Caco-2 (cell line): ENCODE measurements at regions not wholly inside any gene's neighbourhood (a gene's known extent, or its start where the extent isn't known, plus 50 kb on each side); places are given as distances from the start of the nearest gene placed in this dataset.
A peak's percentile ranks its signal among the peaks of the same experiment; 100 is the strongest.

ENCODE experiments used
- BruUV-seq: library from RNA; stranded (reverse); fragments of 400-500 nt; replicated peaks from 2 replicates; lab custom pipeline; 2021; lab: Mats Ljungman, UMichigan
- CTCF ChIA-PET: fragments of 300-600 bp; sonication (Branson Sonifier 250); formaldehyde crosslinking; loops from one replicate; lab custom pipeline; 2022; ENCODE audit warnings: antibody characterized with exemption; lab: Charles Lee
- POLR2A ChIA-PET: fragments of 300-600 bp; sonication (Branson Sonifier 250); formaldehyde crosslinking; loops from one replicate; lab custom pipeline; 2022; ENCODE audit warnings: antibody characterized with exemption; lab: Charles Lee
- DNase-seq, 2 experiments: peaks; one replicate each; pipeline versions ENCODE4 v3.0.0 to v3.0.0-alpha.2; 2020 to 2022
- H3K27me3 ChIP-seq: replicated peaks from 2 replicates; pipeline ENCODE4 v1.6.0; 2011; ENCODE audit warnings: low read length; ENCODE audit not compliant: control insufficient read depth, insufficient read depth
- H3K36me3 ChIP-seq: 2 replicates; pipeline ENCODE4 v1.5.1; 2011; ENCODE audit warnings: low read length; ENCODE audit not compliant: control insufficient read depth, insufficient read depth
- H3K4me1 ChIP-seq: fragments of 250-450 bp; sonication (Bioruptor Pico); 2 replicates; pipeline ENCODE4 v1.5.1; 2020; ENCODE audit warnings: mild to moderate bottlenecking
- H3K4me3 ChIP-seq: 2 replicates; pipeline ENCODE4 v1.5.1; 2011; ENCODE audit warnings: low read depth, mild to moderate bottlenecking, control low read depth, low read length
- H3K9me3 ChIP-seq: fragments of 250-450 bp; sonication (Bioruptor Pico); 2 replicates; pipeline ENCODE4 v1.5.1; 2020; ENCODE audit warnings: mild to moderate bottlenecking, moderate library complexity
- H3K27ac Mint-ChIP-seq: one replicate; pipeline ENCODE4 v1.8.0; 2022; ENCODE audit warnings: mixed read lengths; ENCODE audit not compliant: unreplicated experiment
- H3K27me3 Mint-ChIP-seq: one replicate; pipeline ENCODE4 v1.8.0; 2022; ENCODE audit warnings: mixed read lengths; ENCODE audit not compliant: insufficient read depth, unreplicated experiment
- H3K36me3 Mint-ChIP-seq: one replicate; pipeline ENCODE4 v1.8.0; 2022; ENCODE audit warnings: mild to moderate bottlenecking, mixed read lengths; ENCODE audit not compliant: insufficient read depth, unreplicated experiment
- H3K4me1 Mint-ChIP-seq: one replicate; pipeline ENCODE4 v1.8.0; 2022; ENCODE audit warnings: low read depth, mixed read lengths; ENCODE audit not compliant: unreplicated experiment
- H3K4me3 Mint-ChIP-seq: one replicate; pipeline ENCODE4 v1.8.0; 2022; ENCODE audit warnings: mild to moderate bottlenecking, moderate library complexity, mixed read lengths; ENCODE audit not compliant: unreplicated experiment
- H3K9me3 Mint-ChIP-seq: one replicate; pipeline ENCODE4 v1.8.0; 2022; ENCODE audit warnings: mixed read lengths; ENCODE audit not compliant: unreplicated experiment
- CTCF ChIP-seq, 2 experiments: fragments of 200-600 bp in 1 of 2; IDR thresholded peaks; 1 replicate in 1 of 2; 2 replicates in 1 of 2; pipeline versions ENCODE4 v1.5.1 to v1.8.0; 2011 to 2022; ENCODE audit warnings: antibody characterized with exemption in 1 of 2, control low read depth in 1 of 2, inconsistent platforms in 1 of 2, low read depth in 1 of 2, low read length in 1 of 2, mild to moderate bottlenecking in 1 of 2, moderate library complexity in 1 of 2; ENCODE audit not compliant: insufficient read depth in 1 of 2, severe bottlenecking in 1 of 2, unreplicated experiment in 1 of 2
- intact Hi-C: fragments of 100-400 bp; cut with micrococcal nuclease; formaldehyde crosslinking; loops from one replicate; pipeline ENCODE4 v1.10.0; 2022; ENCODE audit not compliant: unreplicated experiment

DNA sequence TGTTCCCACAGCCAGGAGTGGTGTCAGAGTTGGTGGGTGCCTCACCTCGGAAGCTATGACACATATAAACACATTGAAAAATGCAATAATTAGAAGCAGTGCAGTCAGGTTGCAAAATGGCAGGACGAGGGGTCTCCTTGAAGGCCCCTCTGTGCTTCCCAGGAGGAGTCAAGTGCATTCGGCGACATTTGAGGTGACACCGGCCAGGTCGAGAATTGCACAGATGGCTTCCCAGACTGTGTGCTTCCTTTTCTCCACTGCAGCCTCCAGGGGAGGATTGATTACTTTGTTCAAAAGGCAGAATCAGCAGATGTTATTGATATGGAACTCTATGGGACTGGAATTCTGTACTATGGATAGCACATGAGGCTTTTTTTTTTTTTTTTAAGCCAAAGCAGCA is 163.2 kb downstream of the MINAR1 start:
- Histone ChIP-seq H3K4me1 (no peaks in the 10 kb centered on the region), H3K9me3 (no peaks in the 10 kb centered on the region), H3K27me3 (no peaks in the 10 kb centered on the region), H3K4me3 (no peak overlapping the region), H3K36me3 (no peaks in the 10 kb centered on the region)
- ChIA-PET CTCF (interaction anchor here (0.6 to 2.7 kb wide), 13 partner anchors 13 to 259 kb away, joined by 3 to 80 read pairs (median 5); no protein-coding TSS in a partner anchor), POLR2A (no interaction called here)
- no peak overlapping the region for H3K4me3 Mint-ChIP-seq
- peaks cover 11% of the 10 kb centered on the region for H3K9me3 Mint-ChIP-seq
- BruUV-seq = no TSS peak
- H3K36me3 Mint-ChIP-seq = no peaks in the 10 kb centered on the region
- no peak for TF ChIP-seq CTCF (IDR thresholded peaks at IDR 0.05; ENCODE audit: insufficient read depth in 1 of 2, low read depth in 1 of 2, low read length in 1 of 2, severe bottlenecking in 1 of 2, unreplicated experiment in 1 of 2)
- DNase-seq = no peak
- intact Hi-C loops = no loop called here
- peaks cover 21% of the 10 kb centered on the region for H3K27me3 Mint-ChIP-seq
- no peaks in the 10 kb centered on the region for H3K4me1 Mint-ChIP-seq
- no peak overlapping the region for H3K27ac Mint-ChIP-seq

DNA sequence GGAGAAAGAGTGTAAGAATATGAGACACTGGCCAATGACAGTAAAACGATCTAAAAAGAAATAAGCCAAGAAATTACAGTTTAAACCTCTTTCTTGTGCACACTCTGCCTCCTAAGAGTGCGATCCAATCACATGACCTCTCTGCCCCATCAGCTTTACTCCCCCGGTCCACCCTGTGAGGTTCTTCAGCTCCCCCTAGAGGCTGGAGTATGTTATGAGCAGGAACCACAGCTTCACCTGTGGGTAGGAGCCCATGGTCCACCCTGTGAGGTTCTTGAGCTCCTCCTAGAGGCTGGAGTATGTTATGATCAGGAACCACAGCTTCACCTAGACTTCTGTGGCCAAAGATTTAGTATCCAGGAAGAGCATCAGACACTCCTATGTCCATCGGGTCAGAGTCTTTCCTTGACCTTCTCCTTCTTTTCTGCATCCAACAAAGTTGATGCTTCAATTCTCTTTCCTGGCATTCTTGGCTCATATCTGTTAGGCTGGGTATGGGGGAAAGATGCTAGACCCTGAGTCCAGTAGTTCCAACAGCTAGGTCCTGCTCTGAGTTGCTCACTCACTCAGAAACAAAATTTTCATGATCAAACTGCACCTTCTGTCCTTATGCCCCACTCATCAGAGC is 164.0 kb downstream of the MINAR1 start:
- POLR2A ChIA-PET = interaction anchor here (0.6 kb wide), 1 partner anchor 655 kb away, joined by 3 read pairs; no protein-coding TSS in a partner anchor
- peaks cover 26% of the 10 kb centered on the region for H3K27me3 Mint-ChIP-seq
- no peaks in the 10 kb centered on the region for H3K36me3 Mint-ChIP-seq

DNA sequence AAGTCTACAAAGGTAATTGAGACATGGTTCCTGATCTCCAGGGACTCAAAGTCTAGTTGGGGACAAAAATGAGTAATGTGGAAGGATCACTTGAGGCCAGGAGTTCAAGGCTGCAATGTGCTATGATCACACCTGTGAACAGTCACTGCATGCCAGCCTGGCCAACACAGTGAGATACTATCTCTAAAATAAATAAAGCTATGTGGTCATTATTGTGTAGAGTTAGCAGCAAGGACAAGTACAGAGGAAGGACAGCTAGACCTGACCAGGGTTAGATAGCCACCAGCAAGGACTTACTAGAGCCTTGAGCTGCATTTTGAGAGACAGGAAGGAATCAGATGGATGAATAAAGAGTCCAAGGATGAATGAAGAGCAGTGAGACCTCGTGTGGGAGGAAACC is 166.5 kb downstream of the MINAR1 start:
- H3K27me3 Mint-ChIP-seq = peaks cover 20% of the 10 kb centered on the region
- CTCF ChIA-PET = no interaction called here

More for the DNA sequence above, 164.0 kb downstream of the MINAR1 start:
- no peak overlapping the region for H3K4me3 ChIP-seq
- no peak overlapping the region for H3K27ac Mint-ChIP-seq
- H3K4me3 Mint-ChIP-seq = peak overlapping the region; percentile 46
- intact Hi-C loops = loop anchor here (1.0 kb wide), 3 partner anchors 146 to 256 kb away; no protein-coding TSS in a partner anchor
- TF ChIP-seq CTCF (IDR thresholded peaks at IDR 0.05; ENCODE audit: insufficient read depth in 1 of 2, low read depth in 1 of 2, low read length in 1 of 2, severe bottlenecking in 1 of 2, unreplicated experiment in 1 of 2) = peak; percentile 93 to 96
- no TSS peak for BruUV-seq
- peak; percentile 83 to 85 for DNase-seq
- no peaks in the 10 kb centered on the region for H3K36me3 ChIP-seq
- peaks cover 11% of the 10 kb centered on the region for H3K9me3 Mint-ChIP-seq
- H3K4me1 Mint-ChIP-seq = no peaks in the 10 kb centered on the region
- no peaks in the 10 kb centered on the region for H3K4me1 ChIP-seq
- CTCF ChIA-PET = interaction anchor here (0.6 to 2.7 kb wide), 19 partner anchors 11 to 258 kb away, joined by 3 to 80 read pairs (median 5); no protein-coding TSS in a partner anchor
- H3K9me3 ChIP-seq = no peaks in the 10 kb centered on the region
- H3K27me3 ChIP-seq = no peaks in the 10 kb centered on the region

More for the DNA sequence above, 166.5 kb downstream of the MINAR1 start:
- H3K36me3 Mint-ChIP-seq = no peaks in the 10 kb centered on the region
- no peaks in the 10 kb centered on the region for H3K4me1 Mint-ChIP-seq
- DNase-seq = no peak
- Histone ChIP-seq H3K36me3 (no peaks in the 10 kb centered on the region), H3K27me3 (no peaks in the 10 kb centered on the region), H3K9me3 (no peaks in the 10 kb centered on the region), H3K4me3 (no peak overlapping the region), H3K4me1 (no peaks in the 10 kb centered on the region)
- H3K4me3 Mint-ChIP-seq = no peak overlapping the region
- intact Hi-C loops = no loop called here
- no peak for TF ChIP-seq CTCF (IDR thresholded peaks at IDR 0.05; ENCODE audit: insufficient read depth in 1 of 2, low read depth in 1 of 2, low read length in 1 of 2, severe bottlenecking in 1 of 2, unreplicated experiment in 1 of 2)
- H3K27ac Mint-ChIP-seq = no peak overlapping the region
- H3K9me3 Mint-ChIP-seq = peaks cover 11% of the 10 kb centered on the region
- POLR2A ChIA-PET = no interaction called here
- no TSS peak for BruUV-seq
